ENCODE measurements at regions not wholly inside any gene's neighbourhood (a gene's known extent, or its start where the extent isn't known, plus 50 kb on each side); places are given as distances from the start of the nearest gene placed in this dataset.

GRCh38 chr2:12348216-12348615, 368.5 kb upstream of the TRIB2 start:
- TF ChIP-seq CTCF (IDR thresholded peaks at IDR 0.05) (no peak), POLR2A (IDR thresholded peaks at IDR 0.05) (no peak)
